ENCODE measurements at regions not wholly inside any gene's neighbourhood (a gene's known extent, or its start where the extent isn't known, plus 50 kb on each side); places are given as distances from the start of the nearest gene placed in this dataset.

- Mint-ChIP-seq H3K4me3 (ENCODE audit: unreplicated experiment) (no peak overlapping the region), H3K27ac (ENCODE audit: unreplicated experiment) (no peak overlapping the region), H3K36me3 (ENCODE audit: unreplicated experiment) (no peaks in the 10 kb centered on the region), H3K4me1 (ENCODE audit: unreplicated experiment) (no peaks in the 10 kb centered on the region), H3K9me3 (ENCODE audit: unreplicated experiment) (no peaks in the 10 kb centered on the region), H3K27me3 (ENCODE audit: unreplicated experiment) (peaks cover 7% of the 10 kb centered on the region)
- no peak for DNase-seq (ENCODE audit: extremely low spot score, unreplicated experiment)
- TF ChIP-seq CTCF (IDR thresholded peaks at IDR 0.05): no peak
Observed at GRCh38 chr15:31560643-31561042, 234.0 kb downstream of the KLF13 start.

- no peak for DNase-seq (ENCODE audit: extremely low spot score, unreplicated experiment)
- no peaks in the 10 kb centered on the region for H3K9me3 Mint-ChIP-seq (ENCODE audit: unreplicated experiment)
- TF ChIP-seq CTCF (IDR thresholded peaks at IDR 0.05): no peak
- no peaks in the 10 kb centered on the region for H3K4me1 Mint-ChIP-seq (ENCODE audit: unreplicated experiment)
- H3K36me3 Mint-ChIP-seq (ENCODE audit: unreplicated experiment): no peaks in the 10 kb centered on the region
- no peak overlapping the region for H3K4me3 Mint-ChIP-seq (ENCODE audit: unreplicated experiment)
- peaks cover 7% of the 10 kb centered on the region for H3K27me3 Mint-ChIP-seq (ENCODE audit: unreplicated experiment)
- no peak overlapping the region for H3K27ac Mint-ChIP-seq (ENCODE audit: unreplicated experiment)
Observed at GRCh38 chr15:31561156-31561555, 234.5 kb downstream of the KLF13 start.

GRCh38 chr15:31563001-31563400, 236.4 kb downstream of the KLF13 start:
- no peaks in the 10 kb centered on the region for H3K36me3 Mint-ChIP-seq (ENCODE audit: unreplicated experiment)

GRCh38 chr15:31563421-31563820, 236.8 kb downstream of the KLF13 start:
- H3K4me3 Mint-ChIP-seq (ENCODE audit: unreplicated experiment): no peak overlapping the region
- H3K9me3 Mint-ChIP-seq (ENCODE audit: unreplicated experiment): no peaks in the 10 kb centered on the region
- no peaks in the 10 kb centered on the region for H3K4me1 Mint-ChIP-seq (ENCODE audit: unreplicated experiment)
- no peak for TF ChIP-seq CTCF (IDR thresholded peaks at IDR 0.05)
- no peak overlapping the region for H3K27ac Mint-ChIP-seq (ENCODE audit: unreplicated experiment)
- no peak for DNase-seq (ENCODE audit: extremely low spot score, unreplicated experiment)
- H3K27me3 Mint-ChIP-seq (ENCODE audit: unreplicated experiment): peaks cover 7% of the 10 kb centered on the region
- H3K36me3 Mint-ChIP-seq (ENCODE audit: unreplicated experiment): no peaks in the 10 kb centered on the region

More at GRCh38 chr15:31563001-31563400, 236.4 kb downstream of the KLF13 start:
- no peaks in the 10 kb centered on the region for H3K9me3 Mint-ChIP-seq (ENCODE audit: unreplicated experiment)
- no peak overlapping the region for H3K4me3 Mint-ChIP-seq (ENCODE audit: unreplicated experiment)
- no peak for TF ChIP-seq CTCF (IDR thresholded peaks at IDR 0.05)
- no peak overlapping the region for H3K27ac Mint-ChIP-seq (ENCODE audit: unreplicated experiment)
- no peaks in the 10 kb centered on the region for H3K4me1 Mint-ChIP-seq (ENCODE audit: unreplicated experiment)
- H3K27me3 Mint-ChIP-seq (ENCODE audit: unreplicated experiment): peaks cover 7% of the 10 kb centered on the region
- DNase-seq (ENCODE audit: extremely low spot score, unreplicated experiment): no peak

GRCh38 chr15:31567861-31568260, 241.2 kb downstream of the KLF13 start:
- Mint-ChIP-seq H3K9me3 (ENCODE audit: unreplicated experiment) (no peaks in the 10 kb centered on the region), H3K4me3 (ENCODE audit: unreplicated experiment) (no peak overlapping the region), H3K27me3 (ENCODE audit: unreplicated experiment) (peaks cover 8% of the 10 kb centered on the region), H3K4me1 (ENCODE audit: unreplicated experiment) (no peaks in the 10 kb centered on the region), H3K27ac (ENCODE audit: unreplicated experiment) (no peak overlapping the region), H3K36me3 (ENCODE audit: unreplicated experiment) (no peaks in the 10 kb centered on the region)
- TF ChIP-seq CTCF (IDR thresholded peaks at IDR 0.05): no peak
- no peak for DNase-seq (ENCODE audit: extremely low spot score, unreplicated experiment)
